ENCODE measurements at regions not wholly inside any gene's neighbourhood (a gene's known extent, or its start where the extent isn't known, plus 50 kb on each side); places are given as distances from the start of the nearest gene placed in this dataset.

DNA sequence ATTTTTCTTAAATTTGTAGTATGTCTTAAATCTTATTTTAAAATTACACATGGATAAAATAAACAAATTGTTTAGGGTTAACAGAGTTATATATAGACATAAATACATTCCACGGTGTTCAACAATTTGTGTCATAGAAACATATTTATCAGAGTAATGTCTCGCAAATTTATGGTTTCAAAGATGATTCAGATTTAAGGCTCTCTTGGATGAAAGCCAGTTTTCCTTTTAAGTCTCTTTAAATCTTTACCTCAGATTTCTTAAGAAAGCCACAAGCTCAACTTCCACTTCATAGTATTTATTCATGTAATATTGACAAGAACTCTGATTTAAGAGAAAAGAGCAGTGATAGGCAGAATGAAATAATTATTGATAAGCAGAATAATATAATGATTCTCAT is 1254.8 kb upstream of the ADGRL3 start:
- intact Hi-C loops (cut with DNase I): no loop called here
- DNase-seq (ENCODE audit: low spot score): no peak

DNA sequence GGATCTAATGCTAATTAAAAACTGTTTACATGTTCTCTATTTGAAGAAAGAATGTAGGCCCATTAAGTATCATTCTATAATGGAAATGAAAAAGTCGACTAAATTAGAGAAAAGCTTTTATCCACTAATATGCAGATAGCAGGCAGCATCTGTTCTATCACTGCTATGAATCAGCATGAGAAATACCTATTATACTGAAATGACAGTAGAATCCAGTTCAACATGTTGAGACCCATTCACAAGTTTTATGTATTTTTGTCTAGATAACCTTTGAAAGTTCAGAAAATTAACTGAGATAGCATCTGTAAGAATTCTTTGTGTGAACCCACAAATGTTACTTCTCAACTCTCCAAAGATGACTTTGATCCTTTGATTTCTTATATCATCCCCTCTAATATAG is 1254.4 kb upstream of the ADGRL3 start:
- intact Hi-C loops (cut with DNase I): no loop called here
- no peak for DNase-seq (ENCODE audit: low spot score)

DNA sequence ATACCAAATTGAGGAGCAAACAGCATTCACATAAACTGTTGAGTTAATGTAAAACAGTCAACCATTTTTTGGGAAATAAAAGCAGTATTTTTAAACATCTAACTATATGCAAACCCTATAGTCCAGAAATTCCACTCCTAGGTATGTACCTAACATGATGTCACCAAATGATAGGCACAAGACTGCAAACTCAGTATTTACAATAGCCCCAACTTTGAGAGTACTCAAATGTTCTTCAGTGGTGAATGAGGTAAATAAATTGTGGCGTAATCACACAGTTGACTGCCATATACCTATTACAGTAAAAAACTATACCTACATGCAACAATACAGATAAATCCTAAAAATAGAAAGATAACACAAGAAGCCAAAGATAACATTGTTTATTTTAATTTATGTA is 1243.8 kb upstream of the ADGRL3 start:
- intact Hi-C loops (cut with DNase I): no loop called here
- DNase-seq (ENCODE audit: low spot score): no peak

DNA sequence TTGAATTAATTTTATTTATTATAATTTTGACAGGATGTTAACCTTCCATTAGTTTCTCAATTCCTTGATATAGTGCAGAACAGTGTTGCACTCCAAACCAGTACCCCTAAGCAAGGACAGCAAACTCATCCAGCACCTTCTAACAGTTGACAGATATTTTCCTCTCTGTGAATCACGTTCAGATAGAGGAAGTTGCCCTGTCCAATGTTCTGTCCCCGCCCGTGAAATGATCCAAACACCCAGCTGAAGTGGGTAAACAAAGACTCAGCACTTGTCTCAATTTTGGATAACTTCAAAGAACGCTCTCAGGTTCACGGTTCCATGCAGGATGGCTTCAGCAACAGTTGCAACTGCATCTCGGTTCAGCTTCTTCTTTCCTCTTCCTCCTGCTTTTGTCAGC is 1240.0 kb upstream of the ADGRL3 start:
- intact Hi-C loops (cut with DNase I): no loop called here
- peak; percentile 74 for DNase-seq (ENCODE audit: low spot score)

DNA sequence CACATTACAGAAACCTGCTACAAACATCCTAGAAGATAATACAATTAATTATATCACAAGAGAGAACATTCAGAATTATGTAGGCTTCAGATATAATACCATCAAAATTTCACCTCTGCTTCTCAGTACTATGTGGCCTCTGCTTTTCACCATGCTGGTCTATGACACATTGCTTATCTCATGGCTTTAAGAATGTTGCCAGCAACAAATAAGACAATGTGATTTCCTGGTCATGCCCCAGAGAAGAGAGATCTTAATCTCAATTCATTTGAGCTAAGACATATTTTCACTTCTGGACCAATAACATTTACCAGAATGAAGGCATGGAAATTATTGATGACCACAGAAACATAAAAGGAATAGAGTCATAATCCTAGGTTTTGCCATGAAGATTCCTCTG is 1233.4 kb upstream of the ADGRL3 start:
- intact Hi-C loops (cut with DNase I): no loop called here
- no peak for DNase-seq (ENCODE audit: low spot score)

DNA sequence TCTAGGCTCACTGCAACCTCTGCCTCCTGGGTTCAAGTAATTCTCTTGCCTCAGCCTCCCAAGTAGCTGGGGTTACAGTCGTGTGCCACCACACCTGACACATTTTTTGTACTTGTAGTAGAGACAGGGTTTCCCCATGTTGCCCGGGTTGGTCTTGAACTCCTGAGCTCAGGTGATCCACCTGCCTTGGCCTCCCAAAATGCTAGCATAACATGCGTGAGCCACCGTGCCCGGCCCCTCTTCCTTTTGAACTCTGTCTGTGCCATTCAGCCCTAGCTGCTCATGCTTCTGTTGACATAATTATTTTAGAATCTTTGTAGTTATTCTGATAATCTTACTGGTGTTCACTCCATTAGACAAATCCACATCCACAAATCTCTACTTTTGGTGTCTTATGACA is 1231.3 kb upstream of the ADGRL3 start:
- no peak for DNase-seq (ENCODE audit: low spot score)
- intact Hi-C loops (cut with DNase I): no loop called here

DNA sequence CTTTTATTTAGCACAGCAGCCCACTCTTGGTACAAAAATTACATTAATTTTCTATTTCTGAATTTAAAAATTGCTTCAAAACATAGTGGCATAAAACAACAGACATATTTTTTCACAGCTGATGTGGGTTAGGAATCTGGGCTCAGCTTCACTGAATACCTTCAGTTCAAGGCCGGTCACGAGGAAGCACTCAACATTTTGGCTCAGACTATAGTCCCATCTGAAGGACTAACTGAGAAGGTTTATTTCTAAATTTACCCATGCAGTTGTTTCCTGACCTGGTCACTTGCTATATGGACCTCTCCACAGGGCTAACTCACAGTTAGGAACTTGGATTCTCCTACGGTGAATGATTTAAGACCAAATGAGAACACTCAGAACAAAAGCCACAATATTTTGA is 1230.2 kb upstream of the ADGRL3 start:
- intact Hi-C loops (cut with DNase I): no loop called here
- DNase-seq (ENCODE audit: low spot score): peak; percentile 76

DNA sequence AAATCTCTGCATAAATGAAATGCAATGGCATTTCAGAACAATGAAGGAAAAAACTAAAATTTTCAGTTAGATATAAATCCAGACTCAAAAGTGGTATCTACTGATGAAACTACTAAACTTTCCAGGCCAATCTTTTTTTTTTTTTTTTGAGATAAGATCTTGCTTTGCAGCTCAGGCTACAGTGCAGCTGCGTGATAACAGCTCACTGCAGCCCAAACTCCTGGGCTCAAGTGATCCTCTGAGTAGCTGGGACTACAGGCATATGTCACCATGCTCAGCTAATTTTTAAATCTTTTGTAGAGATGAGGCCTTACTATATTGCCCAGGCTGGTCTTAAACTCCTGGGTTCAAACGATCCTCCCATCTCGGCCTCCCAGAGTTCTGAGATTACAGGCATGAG is 1228.2 kb upstream of the ADGRL3 start:
- intact Hi-C loops (cut with DNase I): no loop called here
- no peak for DNase-seq (ENCODE audit: low spot score)

DNA sequence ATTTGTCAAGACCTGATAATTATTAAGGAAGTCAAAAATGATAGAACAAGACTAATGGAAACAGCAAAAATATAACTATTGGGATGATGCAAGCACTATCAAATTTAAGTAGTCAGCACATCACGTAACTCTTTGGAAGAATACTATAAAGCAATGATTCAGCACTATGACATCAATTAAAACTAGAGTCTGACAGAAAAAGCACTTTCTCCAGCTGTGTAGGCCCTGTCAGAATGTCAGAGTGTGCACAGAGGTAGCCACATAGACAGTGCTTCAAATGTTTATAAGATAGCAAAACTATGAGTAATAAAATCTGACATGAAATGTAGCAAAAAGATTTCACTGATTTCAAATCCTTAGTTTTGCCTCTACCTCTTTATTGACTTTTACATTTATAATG is 1226.6 kb upstream of the ADGRL3 start:
- intact Hi-C loops (cut with DNase I): no loop called here
- no peak for DNase-seq (ENCODE audit: low spot score)

DNA sequence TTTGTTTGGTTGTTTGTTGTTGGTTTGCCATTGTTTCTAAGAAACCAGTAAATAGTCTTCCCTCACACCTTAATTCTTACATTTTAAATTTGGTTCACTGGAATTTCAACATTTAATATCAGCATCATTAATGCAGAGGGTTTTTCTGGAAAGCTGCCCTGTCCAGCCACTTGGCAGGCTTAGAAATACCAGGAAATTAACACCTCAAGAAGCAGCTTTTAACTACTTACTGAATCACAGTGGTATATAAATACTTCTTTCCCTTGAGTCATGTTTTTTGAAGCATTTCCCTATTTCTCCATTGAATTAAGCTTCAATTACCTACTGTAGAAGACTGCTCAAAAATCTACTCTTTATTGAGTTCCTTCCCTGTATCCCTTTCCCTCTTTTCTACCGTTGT is 1221.1 kb upstream of the ADGRL3 start:
- intact Hi-C loops (cut with DNase I): no loop called here
- DNase-seq (ENCODE audit: low spot score): no peak

DNA sequence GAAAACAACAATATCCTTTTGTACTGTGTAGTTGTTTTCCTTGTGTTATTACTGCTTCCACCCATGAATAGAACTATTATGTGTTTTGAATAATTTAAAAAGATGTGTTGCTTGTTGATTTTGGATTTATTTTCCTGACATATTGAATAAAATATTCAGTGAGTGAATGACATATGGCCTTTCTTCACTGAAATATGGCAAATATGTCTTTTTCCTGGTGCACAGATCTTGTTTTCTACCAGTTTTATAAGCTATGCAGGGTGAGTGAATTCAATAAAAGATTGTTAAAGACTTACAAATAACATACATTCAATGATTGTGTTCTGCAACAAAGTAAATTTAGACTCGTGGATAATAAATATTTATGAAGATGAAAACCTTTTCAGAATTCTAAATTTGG is 1216.3 kb upstream of the ADGRL3 start:
- DNase-seq (ENCODE audit: low spot score): no peak
- intact Hi-C loops (cut with DNase I): no loop called here

DNA sequence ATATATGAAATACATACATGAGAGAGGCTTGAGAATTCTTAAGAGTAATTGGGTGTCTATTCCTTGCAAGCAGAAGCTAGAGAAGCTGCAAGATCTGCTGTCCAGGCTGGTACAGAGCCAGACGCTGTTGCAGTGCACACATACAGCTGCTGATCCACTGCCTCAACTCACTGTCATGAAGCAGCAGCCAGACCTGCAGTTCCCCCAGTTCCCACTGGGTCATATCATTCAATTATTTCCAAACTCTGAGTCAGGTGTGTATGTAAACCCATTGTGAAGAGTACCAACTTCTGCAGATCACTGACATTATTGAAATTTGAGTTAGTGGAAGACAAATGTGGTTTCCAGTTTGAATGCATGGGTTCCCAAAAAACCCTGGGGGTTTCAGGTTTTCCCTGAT is 1212.8 kb upstream of the ADGRL3 start:
- intact Hi-C loops (cut with DNase I): no loop called here
- no peak for DNase-seq (ENCODE audit: low spot score)

DNA sequence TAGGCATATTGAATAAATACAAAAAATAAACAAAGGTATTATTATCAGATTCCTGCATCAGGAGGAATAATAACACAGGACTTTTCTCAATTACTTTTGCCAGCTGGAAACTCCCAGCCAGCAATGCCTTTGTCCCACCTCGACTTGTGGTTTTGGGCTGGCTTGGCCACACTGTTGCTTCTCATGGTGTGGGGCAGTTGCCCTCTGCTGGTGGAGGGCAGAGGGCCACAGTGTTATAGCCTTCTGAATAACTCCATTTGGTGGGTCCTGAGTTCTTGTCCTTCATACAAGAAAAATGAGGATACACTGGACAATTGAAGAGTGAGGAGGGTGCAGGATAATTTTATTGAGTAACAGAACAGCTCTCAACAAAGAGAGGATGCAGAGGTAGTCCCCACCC is 1206.0 kb upstream of the ADGRL3 start:
- intact Hi-C loops (cut with DNase I): no loop called here
- no peak for DNase-seq (ENCODE audit: low spot score)

DNA sequence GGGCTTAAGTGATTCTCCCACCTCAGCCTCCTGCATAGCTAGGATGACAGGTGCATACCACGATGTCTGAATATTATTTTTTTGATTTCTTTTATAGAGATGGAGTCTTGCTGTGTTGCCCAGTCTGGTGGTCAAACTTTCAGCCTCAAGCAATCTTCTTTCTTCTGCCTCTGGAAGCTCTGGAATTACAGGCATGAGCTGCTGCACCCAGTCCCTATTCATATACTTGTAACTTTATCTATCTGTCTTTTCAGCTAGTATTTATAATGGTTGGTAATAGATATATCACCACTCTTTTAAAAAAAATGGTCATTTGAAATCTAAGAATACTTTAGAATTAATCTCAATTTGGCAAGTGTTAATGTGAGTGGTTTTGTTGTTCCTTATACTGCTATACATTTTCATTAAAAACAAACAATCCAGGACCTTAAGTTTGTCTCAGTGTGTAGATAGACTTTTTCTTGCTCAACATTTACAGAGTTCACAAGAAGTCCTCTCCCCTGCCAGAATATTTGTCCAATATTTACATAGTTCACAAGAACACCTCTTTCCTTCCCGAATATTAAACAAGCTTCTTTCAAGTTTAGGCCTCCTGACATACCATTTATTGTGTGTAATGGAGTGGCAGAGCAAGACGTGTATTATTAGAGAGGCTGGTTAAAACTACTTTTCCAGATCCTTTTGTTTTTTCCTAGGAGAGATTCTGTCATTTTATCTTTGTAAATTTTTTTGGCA is 1197.4 kb upstream of the ADGRL3 start:
- intact Hi-C loops (cut with DNase I): no loop called here
- DNase-seq (ENCODE audit: low spot score): no peak

DNA sequence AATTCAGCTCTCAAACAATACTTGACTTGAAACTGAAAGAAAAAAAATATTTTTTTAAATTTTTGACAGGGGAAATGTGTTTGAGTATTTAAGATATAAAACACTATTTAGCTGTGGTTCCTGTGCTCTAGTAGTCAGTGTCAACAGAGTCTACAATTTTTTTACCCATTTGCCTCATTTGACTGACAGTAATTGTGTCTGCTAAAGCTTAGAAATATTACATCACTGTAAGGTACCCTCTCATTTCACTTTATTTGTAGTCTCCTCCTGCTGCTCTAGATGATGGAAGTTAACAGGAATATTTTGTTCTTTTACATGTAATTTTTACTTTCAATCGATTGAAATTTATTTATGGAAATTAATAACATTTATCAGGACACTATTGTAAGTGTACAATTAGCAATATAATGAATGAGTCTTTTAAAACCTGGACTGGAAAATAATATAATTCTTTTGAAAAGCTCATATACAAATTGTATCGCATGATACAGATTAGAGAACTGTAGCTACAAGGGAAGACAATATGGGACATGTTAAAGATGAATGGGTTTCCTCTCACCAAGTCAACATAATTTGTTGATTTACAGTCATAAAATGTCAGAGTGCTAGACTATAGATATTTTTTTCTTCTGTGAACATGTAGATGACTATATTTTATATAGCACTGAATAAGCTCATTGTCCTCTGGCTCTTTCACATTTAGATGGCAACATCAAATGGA is 1186.5 kb upstream of the ADGRL3 start:
- DNase-seq (ENCODE audit: low spot score): no peak
- intact Hi-C loops (cut with DNase I): no loop called here

DNA sequence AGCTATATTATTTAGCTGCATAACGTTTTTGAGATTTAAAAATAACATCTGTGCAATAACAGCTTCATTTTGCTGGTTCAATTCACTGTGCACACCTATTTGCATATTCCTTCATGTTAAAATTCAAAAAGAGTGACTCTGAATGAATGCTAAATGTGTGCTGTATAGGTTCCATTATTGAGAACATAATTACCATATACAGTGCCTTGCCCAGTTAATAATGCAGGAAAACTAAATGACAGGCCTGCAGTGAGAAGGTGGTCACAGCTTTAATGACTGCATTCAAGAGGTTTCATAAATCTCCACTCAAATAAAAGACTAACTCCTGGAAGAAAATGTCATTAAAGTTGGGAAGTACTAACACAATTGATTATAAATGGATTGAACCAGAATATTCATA is 1183.2 kb upstream of the ADGRL3 start:
- intact Hi-C loops (cut with DNase I): no loop called here
- DNase-seq (ENCODE audit: low spot score): no peak

DNA sequence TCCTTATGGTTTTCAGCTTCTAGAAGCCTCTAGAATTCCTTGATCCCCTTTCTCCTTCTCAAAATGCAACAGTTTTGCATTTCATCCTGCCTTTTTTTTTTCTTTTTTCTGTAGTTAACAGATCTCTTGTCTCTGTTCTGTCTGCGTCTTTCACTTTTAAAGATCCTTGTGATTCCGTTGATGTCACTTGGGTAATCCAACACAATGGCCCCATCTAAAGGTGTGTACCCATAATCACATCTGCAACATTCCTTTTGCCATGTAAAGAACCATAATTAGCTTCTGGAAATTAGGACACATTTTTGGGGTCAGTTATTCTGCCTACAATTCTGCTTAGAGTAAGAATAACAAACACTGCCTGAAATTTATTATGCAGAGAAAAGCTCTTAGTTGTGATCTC is 1180.9 kb upstream of the ADGRL3 start:
- DNase-seq (ENCODE audit: low spot score): no peak
- intact Hi-C loops (cut with DNase I): no loop called here

DNA sequence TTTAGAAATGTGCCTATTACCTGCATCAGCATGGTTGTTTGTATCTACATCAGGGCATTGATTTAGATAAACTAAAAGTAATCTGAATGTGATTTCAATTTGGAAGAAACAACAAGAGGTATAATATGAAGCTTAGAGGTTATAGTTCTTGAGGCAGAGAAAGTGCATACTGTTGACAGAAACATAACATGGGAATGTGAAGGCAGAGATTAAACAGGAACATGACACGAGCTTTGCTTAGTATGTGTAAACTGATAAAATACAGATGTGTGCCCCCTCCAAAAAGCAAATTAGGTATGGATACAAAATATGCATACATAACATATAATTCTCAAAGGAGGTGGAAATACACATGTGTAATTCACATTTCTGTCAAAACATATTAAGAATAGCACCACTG is 1180.2 kb upstream of the ADGRL3 start:
- intact Hi-C loops (cut with DNase I): no loop called here
- no peak for DNase-seq (ENCODE audit: low spot score)

DNA sequence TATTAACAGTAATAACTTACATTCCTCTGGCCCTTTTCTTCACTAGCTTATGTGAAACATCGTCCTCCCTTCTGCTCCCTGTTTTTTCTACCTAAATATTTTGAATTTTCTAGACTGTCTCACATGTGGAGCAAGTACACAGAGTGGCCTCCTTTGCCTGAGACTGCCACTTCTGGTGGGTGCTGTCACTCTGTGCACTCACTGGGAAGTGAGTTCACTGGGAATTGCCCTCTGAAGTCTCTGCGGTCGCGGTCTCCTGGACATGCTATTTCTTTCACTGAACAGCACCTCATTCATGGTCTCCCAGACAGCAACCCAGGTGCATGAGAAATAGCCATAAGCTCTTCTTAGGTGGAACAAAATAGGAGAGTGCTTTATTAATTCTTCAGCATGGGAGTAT is 1179.7 kb upstream of the ADGRL3 start:
- intact Hi-C loops (cut with DNase I): no loop called here

DNA sequence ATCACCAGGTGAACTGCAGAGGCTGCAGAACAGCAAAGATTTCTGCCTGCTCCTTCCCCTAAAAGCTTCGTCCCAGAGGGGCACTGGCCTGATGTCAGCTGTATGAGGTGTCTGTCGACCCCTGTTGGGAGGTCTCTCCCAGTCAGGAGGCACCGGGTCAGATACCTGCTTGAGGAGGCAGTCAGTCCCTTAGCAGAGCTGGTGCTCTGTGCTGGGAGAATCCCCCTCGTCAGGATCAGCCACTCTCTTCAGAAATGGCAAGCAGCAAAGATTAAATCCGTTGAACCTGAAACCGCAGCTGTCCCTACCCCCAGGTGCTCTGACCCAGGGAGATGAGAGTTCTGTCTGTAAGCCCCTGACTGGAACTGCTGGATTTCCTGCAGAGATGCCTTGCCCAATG is 1166.3 kb upstream of the ADGRL3 start:
- DNase-seq (ENCODE audit: low spot score): no peak
- intact Hi-C loops (cut with DNase I): no loop called here

More for the DNA sequence above, 1179.7 kb upstream of the ADGRL3 start:
- DNase-seq (ENCODE audit: low spot score): no peak

DNA sequence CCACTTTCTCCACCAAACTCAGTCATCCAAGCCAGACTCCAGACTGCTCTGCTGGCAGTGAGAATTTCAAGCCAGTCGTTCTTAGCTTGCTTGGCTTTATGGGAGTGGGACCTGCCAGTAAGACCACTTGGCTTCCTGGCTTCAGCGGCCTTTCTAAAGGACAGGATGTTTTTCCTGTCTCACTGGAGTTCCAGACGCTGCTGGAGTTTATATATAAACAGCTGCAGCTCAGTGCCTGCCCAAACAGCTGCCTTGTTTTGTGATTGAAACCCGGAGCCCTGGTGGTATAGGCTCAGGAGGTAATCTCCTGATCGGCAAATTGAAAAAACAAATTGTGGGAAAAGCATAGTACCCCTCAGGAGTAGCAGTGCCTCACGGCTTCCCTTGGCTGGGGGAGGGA is 1165.8 kb upstream of the ADGRL3 start:
- no peak for DNase-seq (ENCODE audit: low spot score)
- intact Hi-C loops (cut with DNase I): no loop called here

DNA sequence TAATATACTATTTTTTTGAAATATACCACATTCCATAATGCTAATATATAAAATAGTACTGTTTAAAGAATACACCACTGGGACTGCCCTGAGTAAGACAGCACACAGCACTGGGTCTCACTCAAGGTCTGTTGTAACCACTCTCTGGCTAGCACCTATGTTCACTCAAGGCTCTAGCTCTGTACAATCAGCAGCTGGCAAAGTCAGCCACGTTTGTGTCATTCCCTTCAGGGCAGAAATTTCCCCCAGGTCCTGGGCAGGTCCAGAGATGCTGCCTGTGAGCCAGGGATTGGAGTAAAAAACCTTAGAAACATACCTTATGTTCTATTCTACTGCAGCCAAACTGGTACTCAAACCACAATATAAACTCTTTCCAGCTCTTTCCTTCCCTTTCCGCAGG is 1160.2 kb upstream of the ADGRL3 start:
- intact Hi-C loops (cut with DNase I): no loop called here
- no peak for DNase-seq (ENCODE audit: low spot score)
